ENCODE measurements at regions not wholly inside any gene's neighbourhood (a gene's known extent, or its start where the extent isn't known, plus 50 kb on each side); places are given as distances from the start of the nearest gene placed in this dataset.
"Not testable (repeated sequence)": the region's sequence is repeated elsewhere in the genome, so short reads cannot be mapped to it uniquely, and the experiment has no call there.

GRCh38 chr1:184829496-184829895 lies 74.8 kb upstream of the EDEM3 start:
- not testable (repeated sequence) for TF ChIP-seq CTCF, POLR2AphosphoS5, POLR2A, EP300 (IDR thresholded peaks at IDR 0.05)

Measured in stomach (tissue), 4 donors.